GM23338 (cell line): ENCODE measurements at regions not wholly inside any gene's neighbourhood (a gene's known extent, or its start where the extent isn't known, plus 50 kb on each side); places are given as distances from the start of the nearest gene placed in this dataset.

Source experiments
- EZH2 ChIP-seq: fragments of 200-600 bp; sonication (generic); IDR thresholded peaks from one replicate; pipeline ENCODE4 v1.8.0; 2017; ENCODE audit warnings: antibody characterized with exemption, mild to moderate bottlenecking, low read depth; ENCODE audit not compliant: unreplicated experiment
- EZH2phosphoT487 ChIP-seq: fragments of 200-600 bp; sonication (generic); IDR thresholded peaks from one replicate; pipeline ENCODE4 v1.8.1; 2018; ENCODE audit warnings: antibody characterized with exemption; ENCODE audit not compliant: unreplicated experiment
- NANOG ChIP-seq: IDR thresholded peaks from 2 replicates; pipeline ENCODE4 v1.6.1; 2016; ENCODE audit warnings: antibody characterized with exemption, borderline replicate concordance
- POLR2AphosphoS5 ChIP-seq: IDR thresholded peaks from 2 replicates; pipeline ENCODE4 v1.6.1; 2016; ENCODE audit warnings: antibody characterized with exemption, low read depth
- STAT1 ChIP-seq: IDR thresholded peaks from one replicate; pipeline ENCODE4 v1.6.1; 2016; ENCODE audit warnings: antibody characterized with exemption; ENCODE audit not compliant: unreplicated experiment
- TF ChIP-seq, protein P1 (sequence below): fragments of 250-450 bp; sonication (Bioruptor Pico); IDR thresholded peaks from 2 replicates; pipeline ENCODE4 v1.5.0; 2020; ENCODE audit warnings: mild to moderate bottlenecking, moderate library complexity
- TF ChIP-seq, protein P2 (sequence below): IDR thresholded peaks from one replicate; pipeline ENCODE4 v1.6.1; 2018; ENCODE audit warnings: antibody characterized with exemption; ENCODE audit not compliant: unreplicated experiment

- TF ChIP-seq, protein P1, sequence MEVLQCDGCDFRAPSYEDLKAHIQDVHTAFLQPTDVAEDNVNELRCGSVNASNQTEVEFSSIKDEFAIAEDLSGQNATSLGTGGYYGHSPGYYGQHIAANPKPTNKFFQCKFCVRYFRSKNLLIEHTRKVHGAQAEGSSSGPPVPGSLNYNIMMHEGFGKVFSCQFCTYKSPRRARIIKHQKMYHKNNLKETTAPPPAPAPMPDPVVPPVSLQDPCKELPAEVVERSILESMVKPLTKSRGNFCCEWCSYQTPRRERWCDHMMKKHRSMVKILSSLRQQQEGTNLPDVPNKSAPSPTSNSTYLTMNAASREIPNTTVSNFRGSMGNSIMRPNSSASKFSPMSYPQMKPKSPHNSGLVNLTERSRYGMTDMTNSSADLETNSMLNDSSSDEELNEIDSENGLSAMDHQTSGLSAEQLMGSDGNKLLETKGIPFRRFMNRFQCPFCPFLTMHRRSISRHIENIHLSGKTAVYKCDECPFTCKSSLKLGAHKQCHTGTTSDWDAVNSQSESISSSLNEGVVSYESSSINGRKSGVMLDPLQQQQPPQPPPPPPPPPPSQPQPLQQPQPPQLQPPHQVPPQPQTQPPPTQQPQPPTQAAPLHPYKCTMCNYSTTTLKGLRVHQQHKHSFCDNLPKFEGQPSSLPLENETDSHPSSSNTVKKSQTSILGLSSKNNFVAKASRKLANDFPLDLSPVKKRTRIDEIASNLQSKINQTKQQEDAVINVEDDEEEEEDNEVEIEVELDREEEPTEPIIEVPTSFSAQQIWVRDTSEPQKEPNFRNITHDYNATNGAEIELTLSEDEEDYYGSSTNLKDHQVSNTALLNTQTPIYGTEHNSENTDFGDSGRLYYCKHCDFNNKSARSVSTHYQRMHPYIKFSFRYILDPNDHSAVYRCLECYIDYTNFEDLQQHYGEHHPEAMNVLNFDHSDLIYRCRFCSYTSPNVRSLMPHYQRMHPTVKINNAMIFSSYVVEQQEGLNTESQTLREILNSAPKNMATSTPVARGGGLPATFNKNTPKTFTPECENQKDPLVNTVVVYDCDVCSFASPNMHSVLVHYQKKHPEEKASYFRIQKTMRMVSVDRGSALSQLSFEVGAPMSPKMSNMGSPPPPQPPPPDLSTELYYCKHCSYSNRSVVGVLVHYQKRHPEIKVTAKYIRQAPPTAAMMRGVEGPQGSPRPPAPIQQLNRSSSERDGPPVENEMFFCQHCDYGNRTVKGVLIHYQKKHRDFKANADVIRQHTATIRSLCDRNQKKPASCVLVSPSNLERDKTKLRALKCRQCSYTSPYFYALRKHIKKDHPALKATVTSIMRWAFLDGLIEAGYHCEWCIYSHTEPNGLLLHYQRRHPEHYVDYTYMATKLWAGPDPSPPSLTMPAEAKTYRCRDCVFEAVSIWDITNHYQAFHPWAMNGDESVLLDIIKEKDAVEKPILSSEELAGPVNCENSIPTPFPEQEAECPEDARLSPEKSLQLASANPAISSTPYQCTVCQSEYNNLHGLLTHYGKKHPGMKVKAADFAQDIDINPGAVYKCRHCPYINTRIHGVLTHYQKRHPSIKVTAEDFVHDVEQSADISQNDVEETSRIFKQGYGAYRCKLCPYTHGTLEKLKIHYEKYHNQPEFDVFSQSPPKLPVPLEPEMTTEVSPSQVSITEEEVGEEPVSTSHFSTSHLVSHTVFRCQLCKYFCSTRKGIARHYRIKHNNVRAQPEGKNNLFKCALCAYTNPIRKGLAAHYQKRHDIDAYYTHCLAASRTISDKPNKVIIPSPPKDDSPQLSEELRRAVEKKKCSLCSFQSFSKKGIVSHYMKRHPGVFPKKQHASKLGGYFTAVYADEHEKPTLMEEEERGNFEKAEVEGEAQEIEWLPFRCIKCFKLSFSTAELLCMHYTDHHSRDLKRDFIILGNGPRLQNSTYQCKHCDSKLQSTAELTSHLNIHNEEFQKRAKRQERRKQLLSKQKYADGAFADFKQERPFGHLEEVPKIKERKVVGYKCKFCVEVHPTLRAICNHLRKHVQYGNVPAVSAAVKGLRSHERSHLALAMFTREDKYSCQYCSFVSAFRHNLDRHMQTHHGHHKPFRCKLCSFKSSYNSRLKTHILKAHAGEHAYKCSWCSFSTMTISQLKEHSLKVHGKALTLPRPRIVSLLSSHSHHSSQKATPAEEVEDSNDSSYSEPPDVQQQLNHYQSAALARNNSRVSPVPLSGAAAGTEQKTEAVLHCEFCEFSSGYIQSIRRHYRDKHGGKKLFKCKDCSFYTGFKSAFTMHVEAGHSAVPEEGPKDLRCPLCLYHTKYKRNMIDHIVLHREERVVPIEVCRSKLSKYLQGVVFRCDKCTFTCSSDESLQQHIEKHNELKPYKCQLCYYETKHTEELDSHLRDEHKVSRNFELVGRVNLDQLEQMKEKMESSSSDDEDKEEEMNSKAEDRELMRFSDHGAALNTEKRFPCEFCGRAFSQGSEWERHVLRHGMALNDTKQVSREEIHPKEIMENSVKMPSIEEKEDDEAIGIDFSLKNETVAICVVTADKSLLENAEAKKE (CRISPR knock-in tag), result no peak
- TF ChIP-seq POLR2AphosphoS5, result no peak
- TF ChIP-seq, protein P2, sequence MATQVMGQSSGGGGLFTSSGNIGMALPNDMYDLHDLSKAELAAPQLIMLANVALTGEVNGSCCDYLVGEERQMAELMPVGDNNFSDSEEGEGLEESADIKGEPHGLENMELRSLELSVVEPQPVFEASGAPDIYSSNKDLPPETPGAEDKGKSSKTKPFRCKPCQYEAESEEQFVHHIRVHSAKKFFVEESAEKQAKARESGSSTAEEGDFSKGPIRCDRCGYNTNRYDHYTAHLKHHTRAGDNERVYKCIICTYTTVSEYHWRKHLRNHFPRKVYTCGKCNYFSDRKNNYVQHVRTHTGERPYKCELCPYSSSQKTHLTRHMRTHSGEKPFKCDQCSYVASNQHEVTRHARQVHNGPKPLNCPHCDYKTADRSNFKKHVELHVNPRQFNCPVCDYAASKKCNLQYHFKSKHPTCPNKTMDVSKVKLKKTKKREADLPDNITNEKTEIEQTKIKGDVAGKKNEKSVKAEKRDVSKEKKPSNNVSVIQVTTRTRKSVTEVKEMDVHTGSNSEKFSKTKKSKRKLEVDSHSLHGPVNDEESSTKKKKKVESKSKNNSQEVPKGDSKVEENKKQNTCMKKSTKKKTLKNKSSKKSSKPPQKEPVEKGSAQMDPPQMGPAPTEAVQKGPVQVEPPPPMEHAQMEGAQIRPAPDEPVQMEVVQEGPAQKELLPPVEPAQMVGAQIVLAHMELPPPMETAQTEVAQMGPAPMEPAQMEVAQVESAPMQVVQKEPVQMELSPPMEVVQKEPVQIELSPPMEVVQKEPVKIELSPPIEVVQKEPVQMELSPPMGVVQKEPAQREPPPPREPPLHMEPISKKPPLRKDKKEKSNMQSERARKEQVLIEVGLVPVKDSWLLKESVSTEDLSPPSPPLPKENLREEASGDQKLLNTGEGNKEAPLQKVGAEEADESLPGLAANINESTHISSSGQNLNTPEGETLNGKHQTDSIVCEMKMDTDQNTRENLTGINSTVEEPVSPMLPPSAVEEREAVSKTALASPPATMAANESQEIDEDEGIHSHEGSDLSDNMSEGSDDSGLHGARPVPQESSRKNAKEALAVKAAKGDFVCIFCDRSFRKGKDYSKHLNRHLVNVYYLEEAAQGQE, result no peak
- TF ChIP-seq EZH2phosphoT487, result no peak
- TF ChIP-seq STAT1, result no peak
- no peak for TF ChIP-seq EZH2
- TF ChIP-seq NANOG, result no peak
Observed at GRCh38 chr7:136665878-136666509, 202.5 kb upstream of the CHRM2 start (continued).
